GM18909 (cell line): ENCODE measurements at regions not wholly inside any gene's neighbourhood (a gene's known extent, or its start where the extent isn't known, plus 50 kb on each side); places are given as distances from the start of the nearest gene placed in this dataset.

Experiments used
- ATAC-seq: cut with Tn5 transposase; IDR thresholded peaks from one replicate; pipeline ENCODE4 v1.9.1; 2021; ENCODE audit warnings: mild to moderate bottlenecking; ENCODE audit not compliant: unreplicated experiment, poor library complexity

DNA sequence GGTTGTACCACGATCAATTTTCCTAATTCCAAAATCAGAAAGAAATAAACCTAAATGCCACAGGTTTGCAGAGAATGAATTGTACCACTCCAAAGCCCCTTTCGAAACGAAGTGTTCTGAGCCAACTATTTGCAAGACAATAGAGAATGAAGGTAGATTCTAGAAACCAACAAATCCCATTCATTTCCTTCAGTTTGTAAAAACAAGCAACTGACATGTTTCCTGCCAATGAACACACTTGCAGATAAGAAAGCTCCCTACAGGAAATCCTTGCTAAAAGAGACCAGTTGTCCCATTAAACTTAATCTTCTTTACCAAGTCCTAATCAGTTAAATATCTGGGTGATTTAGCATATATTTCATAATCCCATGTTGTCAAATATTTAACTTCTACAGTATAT lies 198.4 kb upstream of the FOXN3 start:
- ATAC-seq = no peak

DNA sequence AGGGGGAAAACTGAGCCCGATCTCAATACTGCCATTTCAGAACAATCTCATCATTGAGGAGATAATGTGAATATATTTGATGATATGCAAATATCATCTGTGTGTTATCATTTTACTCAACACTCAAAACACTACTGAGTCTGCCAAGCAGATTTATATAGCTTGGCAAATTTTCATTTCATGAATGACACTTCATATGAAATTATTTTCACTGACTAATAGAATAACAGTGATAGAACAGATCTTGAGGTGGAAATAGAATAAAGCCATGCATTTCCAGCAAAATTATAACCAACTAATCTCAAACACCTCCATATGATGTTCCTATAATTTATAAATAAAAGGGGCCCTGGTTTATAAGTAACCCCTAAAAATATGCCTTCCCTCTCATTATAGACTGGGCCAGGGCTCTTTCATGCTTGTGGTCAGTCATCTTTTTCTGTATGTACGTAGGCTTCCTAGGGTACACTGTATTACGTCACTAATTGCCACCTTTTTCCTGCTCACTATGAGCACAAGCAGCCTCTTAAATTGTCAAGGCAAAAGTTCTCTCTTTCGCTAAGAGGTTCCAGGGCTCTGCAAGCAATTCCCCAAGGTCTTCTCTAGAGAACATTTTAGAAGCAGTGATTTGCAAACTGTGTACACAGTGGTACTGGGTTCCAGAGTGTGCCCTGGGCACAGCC lies 197.1 kb upstream of the FOXN3 start:
- no peak for ATAC-seq

DNA sequence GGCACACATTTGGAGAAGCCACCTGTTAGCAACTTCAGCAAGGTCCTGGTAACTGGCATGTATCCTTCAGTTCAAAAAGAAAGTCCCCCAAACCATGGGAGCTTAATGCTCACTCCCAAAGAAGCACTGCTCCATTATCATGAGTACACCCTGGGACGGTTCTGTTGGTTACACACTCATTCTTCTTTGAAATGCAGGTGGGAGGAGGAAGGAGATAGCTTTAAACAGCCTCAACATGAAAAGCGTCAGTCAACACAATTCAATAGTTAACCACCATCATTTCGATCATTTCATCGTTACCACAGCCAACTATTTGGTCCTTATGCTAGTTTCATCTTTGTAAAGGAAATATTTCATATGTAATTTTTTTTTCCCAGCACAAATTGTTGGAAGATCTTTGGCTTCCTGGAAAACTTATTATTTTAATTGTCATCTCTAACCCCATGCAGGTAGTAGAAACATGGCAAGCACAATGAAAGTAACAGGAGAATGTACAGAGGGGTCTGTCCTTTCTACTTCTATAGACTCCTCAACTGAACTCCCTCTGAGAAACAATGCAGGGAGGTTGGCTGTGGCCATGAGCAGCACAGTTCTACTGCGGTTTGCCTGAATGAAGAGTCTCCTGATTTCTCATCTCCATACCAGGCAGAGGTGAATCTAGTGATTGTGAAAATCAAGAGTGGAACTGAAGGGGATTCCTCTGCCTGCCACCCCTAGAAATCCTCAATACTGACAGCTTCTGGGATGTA lies 196.4 kb upstream of the FOXN3 start:
- ATAC-seq = no peak

DNA sequence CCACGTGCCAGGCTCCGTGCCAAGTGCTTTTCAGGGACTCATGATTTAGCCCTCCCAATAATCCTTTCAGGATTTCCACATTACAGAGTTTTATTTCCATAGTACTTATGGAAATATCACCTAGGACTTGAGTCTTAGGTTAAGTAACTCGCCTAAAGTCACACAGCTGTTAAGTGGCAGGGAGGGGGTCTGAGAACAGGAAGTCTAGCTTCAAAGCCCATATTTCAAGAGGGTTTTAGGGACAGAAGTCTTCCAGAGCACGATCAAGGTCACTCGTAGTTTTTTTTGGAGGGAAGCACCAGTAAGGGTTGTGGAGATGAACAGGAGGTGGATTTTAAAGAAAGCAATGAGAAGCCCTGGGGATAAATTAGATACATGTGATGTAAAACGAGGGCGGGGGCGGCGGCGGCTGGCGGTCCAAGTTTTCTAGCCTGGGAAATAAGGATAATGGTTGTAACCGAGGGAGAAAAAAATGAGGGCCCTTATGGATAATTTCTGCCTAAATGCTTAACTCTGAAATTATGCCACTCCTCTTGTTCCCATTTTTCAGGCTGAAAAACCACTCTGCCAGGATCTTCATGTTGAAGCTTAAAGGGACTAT lies 192.6 kb upstream of the FOXN3 start:
- no peak for ATAC-seq

DNA sequence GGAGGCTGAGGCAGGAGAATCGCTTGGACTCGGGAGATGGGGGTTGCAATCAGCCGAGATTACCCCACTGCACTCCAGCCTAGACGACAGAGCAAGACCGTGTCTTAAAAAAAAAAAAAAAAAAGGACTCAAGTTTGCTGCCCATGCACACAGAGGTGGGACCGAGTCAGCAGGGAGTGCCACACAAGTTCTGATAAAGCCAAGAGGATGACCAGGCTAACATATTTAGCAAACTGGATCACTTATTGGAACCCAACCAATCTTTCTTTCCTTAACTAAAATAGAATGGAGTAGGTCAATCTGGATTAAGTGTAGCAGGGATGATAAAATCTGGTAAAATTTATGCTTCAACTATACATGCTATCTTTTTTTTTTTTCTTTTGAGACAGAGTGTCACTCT lies 190.4 kb upstream of the FOXN3 start:
- no peak for ATAC-seq

DNA sequence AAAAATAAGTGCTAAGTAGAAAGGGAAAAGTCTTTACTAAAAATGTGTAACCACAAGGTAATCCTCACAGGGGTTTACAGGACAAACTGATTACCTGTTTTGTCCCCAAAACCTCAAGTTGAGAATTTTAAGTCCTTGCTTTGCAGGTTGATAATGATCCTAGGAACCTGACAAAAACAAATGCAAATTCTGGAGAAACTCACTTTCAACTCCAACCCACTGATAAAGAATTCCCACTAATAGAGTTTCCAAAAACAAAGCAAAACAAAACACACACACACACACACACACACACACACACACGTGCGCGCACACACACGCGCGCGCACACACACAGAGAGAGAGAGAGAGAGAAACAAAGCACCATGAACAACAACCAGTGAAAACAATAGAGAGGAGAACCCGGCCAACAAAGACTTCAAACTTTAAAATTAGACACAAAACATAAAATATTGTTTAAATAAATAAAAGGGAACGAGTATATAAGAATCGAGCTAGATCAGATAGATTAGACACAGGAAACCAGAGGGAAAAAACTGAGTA lies 187.0 kb upstream of the FOXN3 start:
- ATAC-seq = no peak

DNA sequence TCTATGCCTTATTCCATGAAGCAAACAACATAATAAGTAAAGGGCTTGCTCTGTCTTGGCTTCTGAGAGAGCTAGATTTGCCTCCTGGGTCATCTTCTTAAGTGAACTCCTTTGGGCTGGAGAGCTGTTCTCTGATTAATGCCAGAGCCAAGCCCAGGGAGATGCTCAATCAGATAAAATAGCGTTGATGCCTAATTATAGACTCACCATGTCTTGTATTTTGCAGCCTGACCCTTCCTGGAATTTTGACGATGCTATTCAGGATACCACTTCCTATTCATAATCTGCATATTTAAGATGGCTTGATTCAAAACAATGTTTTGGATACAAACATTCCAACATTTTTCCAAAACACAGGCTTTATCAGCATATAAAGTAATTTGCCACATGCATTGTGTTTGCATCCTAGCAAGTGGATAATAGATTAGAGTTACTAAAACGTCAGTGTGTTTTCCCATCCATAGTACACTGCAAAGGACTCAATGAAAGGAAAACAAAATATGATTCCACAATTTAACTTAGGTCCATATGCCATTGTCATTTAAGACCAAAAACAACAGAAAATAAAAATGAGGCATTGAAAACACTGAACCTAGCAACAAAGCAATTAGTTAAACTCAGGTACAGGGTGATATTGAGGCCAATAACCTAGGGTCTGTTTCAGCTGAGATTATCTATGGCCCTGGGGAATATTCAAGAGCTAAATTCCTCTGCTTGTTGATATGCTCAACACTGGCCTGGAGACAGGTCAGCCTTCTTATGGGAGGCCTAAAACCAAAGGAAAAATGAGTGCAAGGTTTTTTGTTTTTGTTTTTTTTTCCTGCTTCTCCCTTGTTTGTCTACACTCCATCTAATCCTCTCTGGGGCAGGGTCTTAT lies 184.2 kb upstream of the FOXN3 start:
- ATAC-seq = no peak

DNA sequence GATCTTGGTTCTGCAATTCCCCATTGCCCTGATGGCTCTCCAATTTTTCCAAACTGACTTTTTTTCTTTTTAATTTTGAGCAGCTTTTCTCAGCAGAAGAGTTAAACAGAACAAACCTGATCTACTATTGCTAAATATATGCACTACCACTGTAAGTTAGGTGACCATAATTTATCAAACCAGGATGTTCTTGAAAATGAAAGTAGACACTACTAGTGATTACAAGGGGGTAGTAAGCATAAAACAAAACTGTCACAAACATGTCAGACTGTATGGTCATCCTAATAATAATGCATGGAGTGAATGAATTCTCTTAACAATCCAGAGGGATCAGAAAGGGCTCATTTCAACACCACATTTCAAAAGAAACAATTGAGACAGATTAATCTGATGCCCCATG lies 183.0 kb upstream of the FOXN3 start:
- ATAC-seq = no peak

DNA sequence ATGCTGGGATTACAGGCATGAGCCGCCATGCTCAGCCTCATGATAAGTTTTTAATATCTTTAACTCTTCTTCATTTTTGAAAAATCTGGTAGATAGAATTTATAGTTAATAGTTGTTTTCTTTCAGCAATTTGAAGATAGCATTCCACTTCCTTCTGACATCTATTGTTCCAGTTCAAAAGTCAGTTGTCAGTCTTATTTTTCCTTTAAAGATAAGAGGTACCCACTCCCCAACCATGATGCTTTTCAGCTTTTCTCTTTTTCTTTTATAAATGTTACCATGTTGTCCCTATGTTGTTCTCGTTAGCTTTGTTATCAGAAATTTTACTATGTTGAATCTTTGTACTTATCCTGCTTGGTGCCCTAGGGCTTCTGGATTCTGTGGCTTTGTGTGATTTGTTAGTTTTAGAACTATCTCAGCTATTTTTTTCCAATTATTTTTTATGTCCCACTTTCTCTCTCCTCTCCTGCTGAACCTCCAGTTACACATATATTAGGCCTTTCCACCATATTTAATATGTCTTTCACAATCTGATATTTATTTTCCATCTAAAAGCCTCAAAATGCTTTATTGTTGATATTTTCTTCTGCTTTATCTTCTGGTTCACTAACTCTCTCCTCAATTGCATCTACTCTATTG lies 181.6 kb upstream of the FOXN3 start:
- ATAC-seq = no peak

DNA sequence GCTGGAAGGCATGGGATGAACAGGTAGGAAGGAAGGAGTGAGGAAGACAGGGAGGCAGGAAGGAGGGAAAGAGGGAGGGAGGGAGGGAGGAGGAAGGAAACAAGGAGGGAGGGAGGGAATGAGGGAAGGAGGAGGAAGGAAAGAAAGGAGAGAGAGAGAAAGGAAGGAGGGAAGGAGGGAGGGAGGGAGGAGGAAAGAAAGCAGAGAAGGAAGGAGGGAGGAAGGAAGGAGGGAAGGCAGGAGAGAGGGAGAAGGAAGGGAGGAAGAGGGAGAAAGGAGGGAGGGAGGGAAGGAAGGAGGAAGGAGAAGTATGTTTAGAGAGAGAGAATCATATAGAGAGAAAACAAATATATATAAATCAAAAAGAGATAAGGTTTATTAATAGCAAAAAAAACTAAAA lies 175.9 kb upstream of the FOXN3 start:
- no peak for ATAC-seq

DNA sequence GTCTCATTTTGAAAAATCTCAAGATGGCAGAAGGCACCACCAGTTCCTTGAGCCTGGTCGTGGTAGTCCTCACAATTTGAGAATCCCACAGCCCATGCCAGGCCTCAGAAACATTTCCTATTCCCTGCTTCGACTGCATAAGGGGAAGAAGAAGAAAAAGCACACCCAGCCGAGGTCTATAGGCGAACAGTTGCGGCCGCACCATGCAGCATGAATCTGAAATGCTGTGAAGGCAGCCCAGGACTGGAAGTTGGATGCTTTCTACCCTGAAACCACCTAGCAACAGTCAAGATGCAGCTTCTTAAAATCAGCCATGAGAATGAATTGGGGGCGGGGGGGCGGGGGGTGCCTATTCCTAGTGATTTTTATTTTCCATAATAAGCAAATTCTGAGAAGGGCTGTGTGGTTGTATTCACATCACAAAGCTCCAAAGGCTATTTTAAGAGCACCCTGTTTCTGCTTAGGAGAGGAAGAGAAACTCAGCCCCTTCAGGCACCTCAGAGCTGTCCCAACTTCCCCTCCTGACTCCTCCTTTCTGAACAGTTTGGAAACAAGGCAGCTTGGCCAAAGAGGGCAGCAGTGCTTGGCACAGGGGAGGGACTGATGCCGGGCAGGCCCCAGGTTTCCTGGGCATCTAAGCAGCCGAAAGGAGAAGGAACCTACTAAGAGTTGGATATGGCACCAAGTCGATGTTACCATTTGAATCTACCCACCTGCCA lies 172.5 kb upstream of the FOXN3 start:
- ATAC-seq = peak; percentile 55

DNA sequence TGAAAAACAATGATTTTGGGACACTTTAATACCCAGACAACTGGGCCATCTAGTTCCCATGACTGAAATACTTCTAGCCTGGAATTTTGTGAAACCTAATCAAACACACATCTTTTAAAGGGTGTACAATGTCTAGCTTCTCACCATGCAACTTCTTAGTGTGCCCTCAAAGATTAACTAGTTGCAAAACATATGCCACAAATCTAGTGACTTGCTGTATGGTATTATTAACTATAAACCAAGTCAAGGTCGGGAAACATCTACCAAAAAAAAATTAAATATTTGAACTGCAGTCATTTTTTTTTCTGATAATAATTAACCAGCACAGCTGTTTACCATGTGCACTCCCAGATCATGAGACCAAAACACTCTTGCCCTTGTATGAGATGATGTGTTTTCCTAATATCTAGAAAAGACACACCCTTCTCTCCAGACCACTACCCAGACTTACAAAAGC lies 171.8 kb upstream of the FOXN3 start:
- no peak for ATAC-seq

DNA sequence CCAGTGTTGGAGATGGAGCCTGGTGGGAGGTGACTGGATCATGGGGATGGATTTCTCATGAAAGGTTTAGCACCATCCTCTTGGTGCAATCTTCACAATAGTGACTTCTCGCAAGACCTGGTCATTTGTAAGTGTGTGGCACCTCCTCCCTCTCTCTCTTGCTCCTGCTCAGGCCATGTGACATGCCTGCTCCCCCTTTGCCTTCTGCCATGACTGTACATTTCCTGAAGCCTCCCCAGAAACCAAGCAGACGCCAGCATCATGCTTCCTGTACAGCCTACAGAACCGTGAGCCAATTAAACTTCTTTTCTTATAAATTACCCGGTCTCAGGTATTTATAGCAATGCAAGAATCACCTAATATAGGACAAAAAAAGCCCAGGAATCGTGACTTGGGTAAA lies 171.0 kb upstream of the FOXN3 start:
- ATAC-seq = no peak

DNA sequence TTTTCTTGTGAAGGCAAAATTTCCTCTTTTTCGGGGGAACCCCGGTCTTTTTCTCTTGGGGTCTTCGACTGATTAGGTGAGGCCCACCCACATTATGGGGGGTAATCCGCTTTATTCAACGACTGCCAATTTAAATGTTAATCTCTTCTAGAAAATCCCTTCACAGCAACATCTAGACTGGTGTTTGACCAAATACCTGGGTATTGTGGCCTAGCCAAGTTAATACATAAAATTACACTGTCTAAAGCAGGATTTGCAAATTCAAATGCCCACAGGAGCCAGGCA lies 170.0 kb upstream of the FOXN3 start:
- no peak for ATAC-seq

DNA sequence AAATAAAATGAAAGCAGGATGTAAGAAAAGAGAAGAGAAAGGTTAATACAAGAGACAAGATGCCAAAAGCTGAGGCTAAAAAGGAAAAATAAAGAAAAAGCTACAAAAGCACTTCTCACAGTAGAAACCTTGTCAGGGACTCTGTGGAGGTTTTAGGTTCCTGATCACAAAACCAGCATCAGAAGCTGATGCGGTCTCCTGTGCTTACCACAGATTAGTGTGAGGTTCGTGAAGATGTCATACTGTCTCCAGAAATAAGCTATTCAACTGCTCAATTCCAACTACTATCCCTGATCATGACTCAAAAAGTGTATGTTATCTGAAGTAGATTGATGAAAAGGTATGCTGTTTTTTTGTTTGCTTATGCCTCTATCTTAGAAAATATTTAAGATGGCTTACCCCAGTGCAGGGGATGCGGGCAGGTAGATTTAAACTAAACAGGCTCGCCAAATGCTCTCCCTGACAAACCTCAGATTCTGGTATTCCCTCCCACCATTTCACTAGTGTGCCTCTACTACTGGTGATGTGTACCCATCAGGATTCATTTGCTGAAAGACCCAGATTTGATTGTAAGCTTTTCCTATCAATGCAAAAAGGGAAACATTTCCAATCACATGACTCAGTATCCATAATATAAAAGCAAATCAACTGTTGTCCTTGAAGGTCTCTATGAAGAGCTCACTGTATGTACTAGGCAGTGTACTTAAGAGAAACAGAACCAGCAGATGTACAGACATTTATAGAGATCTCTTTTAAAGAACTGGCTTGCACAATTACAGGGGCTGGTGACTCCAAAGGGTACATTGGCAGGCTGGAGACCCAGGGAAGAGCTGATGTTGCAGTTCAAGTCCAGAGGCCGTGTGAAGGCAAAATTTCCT lies 169.5 kb upstream of the FOXN3 start:
- no peak for ATAC-seq

DNA sequence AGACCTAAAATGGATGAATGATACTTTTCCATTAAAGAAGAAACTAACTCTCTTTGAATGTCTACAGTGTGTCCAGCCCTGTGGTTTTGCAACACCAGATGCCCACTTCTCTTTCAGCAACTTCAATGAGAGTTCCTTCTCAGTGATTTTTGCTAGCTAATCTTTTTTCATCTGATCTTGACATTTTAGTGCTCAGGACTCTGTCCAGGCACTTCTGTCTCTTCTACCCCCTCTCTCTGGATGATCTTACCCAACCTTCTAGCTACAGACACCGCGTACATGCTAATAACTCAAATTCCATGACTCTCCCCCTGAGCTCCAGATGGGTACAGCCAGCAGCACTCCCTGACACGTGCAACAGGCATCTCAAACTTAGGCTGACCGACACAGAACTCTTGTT lies 161.1 kb upstream of the FOXN3 start:
- no peak for ATAC-seq

DNA sequence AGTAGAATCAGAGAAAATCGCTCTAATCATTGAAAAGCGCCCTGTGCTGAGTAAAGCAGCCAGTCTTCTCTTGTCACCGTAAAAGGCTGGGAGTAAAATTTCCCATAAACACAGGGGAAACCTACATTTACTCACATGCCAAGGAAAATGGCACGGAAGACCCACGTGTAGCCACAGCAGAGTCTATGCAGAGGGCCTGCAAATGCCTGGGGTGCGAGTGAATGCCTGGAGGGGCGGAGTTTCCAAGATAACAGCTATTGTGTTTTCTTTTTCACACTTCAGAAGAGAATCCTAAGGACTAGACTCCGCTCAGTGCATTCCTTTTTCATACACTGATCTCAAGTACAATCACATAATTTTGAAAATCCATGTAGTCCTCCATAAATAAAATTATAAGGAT lies 159.9 kb upstream of the FOXN3 start:
- no peak for ATAC-seq

DNA sequence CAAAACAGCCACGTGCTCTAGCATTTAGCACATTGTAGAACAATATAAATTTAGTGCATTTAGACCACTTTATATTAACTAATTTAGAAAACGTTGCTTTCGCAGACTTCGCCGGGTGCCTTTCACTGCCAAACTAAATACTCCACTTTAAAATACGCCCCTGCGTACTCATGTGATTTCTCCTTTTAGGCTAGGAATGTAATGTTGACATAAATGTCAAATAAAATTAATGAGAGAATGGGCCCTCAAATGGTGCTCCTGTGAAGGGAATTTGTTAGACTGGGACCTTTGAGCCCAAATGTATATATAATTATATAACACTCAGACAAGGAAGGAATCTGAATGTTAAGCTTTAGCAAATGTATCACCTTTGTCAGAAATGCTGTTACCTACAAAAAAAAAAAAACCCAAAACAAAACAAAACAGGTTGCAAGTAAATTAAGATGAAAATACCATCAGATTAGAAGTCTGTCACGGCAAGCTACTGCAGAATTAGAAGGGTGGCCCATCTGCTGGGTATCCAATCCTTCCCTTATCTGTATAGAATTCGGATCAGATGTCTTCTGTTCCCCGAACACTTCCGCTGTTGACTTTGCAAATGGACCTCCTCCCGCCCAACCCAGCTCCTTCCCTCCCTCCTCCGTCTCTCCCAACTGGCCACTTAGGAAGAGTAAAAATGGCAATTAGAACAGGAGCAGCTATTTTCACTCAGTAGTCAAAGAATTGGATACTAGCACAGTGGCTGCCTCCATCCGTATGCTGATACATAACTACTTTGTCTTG lies 159.3 kb upstream of the FOXN3 start:
- ATAC-seq = no peak
